ENCODE measurements at regions not wholly inside any gene's neighbourhood (a gene's known extent, or its start where the extent isn't known, plus 50 kb on each side); places are given as distances from the start of the nearest gene placed in this dataset.

DNA sequence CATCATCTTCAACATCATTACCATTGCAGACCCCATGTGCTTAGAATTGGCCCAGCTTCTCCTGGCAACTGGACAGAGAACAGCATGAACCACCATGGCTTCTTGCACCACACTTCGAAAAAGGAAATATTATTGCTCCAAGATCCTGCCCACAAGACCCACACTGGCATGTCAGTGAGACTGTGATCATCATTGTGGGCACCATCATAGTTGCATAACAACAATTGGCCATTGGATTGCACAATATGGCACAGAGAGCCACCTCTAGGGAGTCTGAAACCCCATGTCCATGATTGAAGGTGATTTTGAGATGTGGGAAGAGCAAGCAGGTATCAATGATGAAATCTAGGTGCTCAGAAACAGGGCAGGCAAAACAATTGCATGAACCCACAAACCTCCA, 918.9 kb downstream of the GRID1 start:
- no peaks in the 10 kb centered on the region for H3K9me3 ChIP-seq (ENCODE audit: control insufficient read depth, insufficient read depth, low read depth, low read length)
- H3K36me3 ChIP-seq (ENCODE audit: control insufficient read depth, insufficient read depth, low read length), result no peaks in the 10 kb centered on the region
- H3K27ac ChIP-seq (ENCODE audit: low read depth, low read length), result no peak overlapping the region
- H3K4me3 ChIP-seq (ENCODE audit: low read depth, low read length), result no peak overlapping the region
- H3K4me1 ChIP-seq (ENCODE audit: control insufficient read depth, insufficient read depth, low read length), result no peaks in the 10 kb centered on the region
- no peaks in the 10 kb centered on the region for H3K27me3 ChIP-seq (ENCODE audit: control insufficient read depth, insufficient read depth, low read length)
- H3K9ac ChIP-seq (ENCODE audit: low read length), result no peak overlapping the region

DNA sequence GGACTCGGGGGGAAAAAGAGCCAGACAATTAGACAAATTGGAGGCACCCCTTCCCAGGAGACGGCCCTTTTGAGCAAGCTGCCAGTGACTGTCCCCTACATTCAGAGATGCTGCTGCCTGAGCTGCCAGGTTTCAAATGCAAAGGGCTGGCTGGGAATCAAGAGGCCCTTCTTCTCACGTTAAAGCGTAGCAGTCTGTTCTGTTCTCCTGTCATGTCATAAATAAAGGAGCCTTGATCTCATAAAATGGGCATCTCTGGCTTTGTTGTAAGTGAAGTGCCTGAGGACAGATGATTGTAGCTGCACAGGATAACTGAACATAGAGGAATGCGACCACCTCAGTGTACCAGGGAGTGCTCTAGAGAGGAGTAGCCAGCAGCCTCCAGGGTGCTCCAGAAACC, 917.9 kb downstream of the GRID1 start:
- Histone ChIP-seq H3K27ac (ENCODE audit: low read depth, low read length) (no peak overlapping the region), H3K36me3 (ENCODE audit: control insufficient read depth, insufficient read depth, low read length) (no peaks in the 10 kb centered on the region), H3K9me3 (ENCODE audit: control insufficient read depth, insufficient read depth, low read depth, low read length) (no peaks in the 10 kb centered on the region), H3K9ac (ENCODE audit: low read length) (no peak overlapping the region), H3K27me3 (ENCODE audit: control insufficient read depth, insufficient read depth, low read length) (no peaks in the 10 kb centered on the region), H3K4me1 (ENCODE audit: control insufficient read depth, insufficient read depth, low read length) (no peaks in the 10 kb centered on the region), H3K4me3 (ENCODE audit: low read depth, low read length) (no peak overlapping the region)

DNA sequence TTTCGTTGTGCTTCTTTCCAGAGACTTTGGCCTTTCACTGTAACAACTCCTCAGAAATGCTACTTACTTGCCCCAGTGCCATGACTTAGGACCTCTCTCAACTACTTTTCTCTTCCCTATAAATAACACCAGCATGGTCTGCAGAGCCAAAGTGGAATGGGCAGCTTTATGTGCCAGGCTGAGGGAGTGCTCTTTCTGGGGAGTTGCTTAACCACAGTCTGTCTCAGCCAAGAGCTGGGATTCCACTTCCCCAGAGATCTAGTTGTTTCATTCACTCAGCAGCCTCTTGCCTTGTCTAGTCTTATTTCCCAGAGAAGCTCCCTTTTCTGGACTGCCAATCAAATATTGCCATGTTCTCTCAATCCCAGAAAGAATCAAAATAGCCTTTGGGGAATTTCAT, 912.2 kb downstream of the GRID1 start:
- peaks cover 3% of the 10 kb centered on the region; the same call in 1 of the 2 replicates for H3K27me3 ChIP-seq (ENCODE audit: control insufficient read depth, insufficient read depth, low read length)
- no peak overlapping the region for H3K4me3 ChIP-seq (ENCODE audit: low read depth, low read length)
- H3K9ac ChIP-seq (ENCODE audit: low read length), result no peak overlapping the region
- H3K27ac ChIP-seq (ENCODE audit: low read depth, low read length), result no peak overlapping the region
- H3K9me3 ChIP-seq (ENCODE audit: control insufficient read depth, insufficient read depth, low read depth, low read length), result no peaks in the 10 kb centered on the region
- H3K36me3 ChIP-seq (ENCODE audit: control insufficient read depth, insufficient read depth, low read length), result no peaks in the 10 kb centered on the region
- no peaks in the 10 kb centered on the region for H3K4me1 ChIP-seq (ENCODE audit: control insufficient read depth, insufficient read depth, low read length)

DNA sequence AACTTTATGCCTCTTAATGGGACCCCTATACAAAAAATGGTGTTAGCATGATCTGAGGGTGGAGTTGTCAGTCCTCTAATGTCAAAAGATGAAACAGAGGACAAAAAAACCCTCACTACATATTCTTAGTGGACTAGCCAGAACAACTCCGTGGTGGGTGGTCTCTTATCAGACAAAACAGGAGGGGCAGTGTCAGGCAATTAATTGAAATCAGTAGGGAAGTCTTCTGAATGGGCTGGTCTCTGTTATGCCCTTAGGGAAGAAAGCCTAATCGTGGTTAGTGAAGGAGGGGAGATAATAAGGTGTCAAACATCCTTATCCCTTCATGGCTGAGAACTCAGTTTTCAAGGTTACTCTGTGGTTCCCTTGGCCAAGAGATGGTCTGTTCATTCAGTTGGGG, 909.4 kb downstream of the GRID1 start:
- Histone ChIP-seq H3K27ac (ENCODE audit: low read depth, low read length) (no peak overlapping the region), H3K9ac (ENCODE audit: low read length) (no peak overlapping the region), H3K4me1 (ENCODE audit: control insufficient read depth, insufficient read depth, low read length) (no peaks in the 10 kb centered on the region), H3K4me3 (ENCODE audit: low read depth, low read length) (no peak overlapping the region), H3K36me3 (ENCODE audit: control insufficient read depth, insufficient read depth, low read length) (no peaks in the 10 kb centered on the region), H3K9me3 (ENCODE audit: control insufficient read depth, insufficient read depth, low read depth, low read length) (no peaks in the 10 kb centered on the region), H3K27me3 (ENCODE audit: control insufficient read depth, insufficient read depth, low read length) (peaks cover 3% of the 10 kb centered on the region; the same call in 1 of the 2 replicates)

DNA sequence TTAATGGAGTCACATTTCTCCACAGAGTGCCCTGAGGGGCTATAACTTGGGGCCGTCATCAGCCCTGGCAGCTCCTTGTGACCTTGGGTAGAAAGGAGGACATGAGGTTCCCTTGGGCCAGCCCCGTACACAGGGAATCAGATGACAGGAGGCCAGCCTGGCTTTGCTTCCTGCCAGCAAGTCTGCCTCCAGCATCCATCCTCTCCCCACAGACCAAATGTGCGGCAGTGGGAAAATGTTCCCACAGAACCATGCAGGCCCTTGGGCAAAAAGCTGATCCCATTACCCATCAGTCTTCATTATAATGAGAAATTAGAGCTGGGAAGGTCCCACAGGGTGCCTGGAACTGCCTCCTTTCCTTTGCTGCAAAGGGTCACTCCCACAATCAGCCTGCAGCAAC, 908.3 kb downstream of the GRID1 start:
- no peaks in the 10 kb centered on the region for H3K4me1 ChIP-seq (ENCODE audit: control insufficient read depth, insufficient read depth, low read length)
- no peaks in the 10 kb centered on the region for H3K9me3 ChIP-seq (ENCODE audit: control insufficient read depth, insufficient read depth, low read depth, low read length)
- H3K27ac ChIP-seq (ENCODE audit: low read depth, low read length), result no peak overlapping the region
- no peak overlapping the region for H3K4me3 ChIP-seq (ENCODE audit: low read depth, low read length)
- no peak overlapping the region for H3K9ac ChIP-seq (ENCODE audit: low read length)
- H3K27me3 ChIP-seq (ENCODE audit: control insufficient read depth, insufficient read depth, low read length), result peaks cover 3% of the 10 kb centered on the region; the same call in 1 of the 2 replicates
- H3K36me3 ChIP-seq (ENCODE audit: control insufficient read depth, insufficient read depth, low read length), result no peaks in the 10 kb centered on the region

DNA sequence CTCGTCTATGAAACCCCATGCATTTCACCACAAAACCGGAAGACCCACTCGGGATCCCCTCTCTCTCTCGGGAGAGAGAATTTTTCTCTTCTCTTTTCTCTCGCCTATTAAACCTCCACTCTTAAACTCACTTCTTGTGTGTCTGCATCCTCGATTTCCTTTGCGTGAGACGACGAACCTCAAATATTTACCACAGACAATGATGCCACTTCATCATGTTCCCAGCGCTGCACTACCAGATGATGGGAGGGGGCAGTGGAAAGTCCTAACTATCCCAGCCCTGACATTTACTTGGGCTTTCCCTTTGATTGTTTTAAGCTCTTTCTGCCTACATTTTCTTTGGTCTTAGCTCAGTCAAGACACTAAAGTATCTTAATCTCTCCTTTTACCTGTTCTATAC, 906.7 kb downstream of the GRID1 start:
- Histone ChIP-seq H3K4me3 (ENCODE audit: low read depth, low read length) (no peak overlapping the region), H3K9me3 (ENCODE audit: control insufficient read depth, insufficient read depth, low read depth, low read length) (no peaks in the 10 kb centered on the region), H3K36me3 (ENCODE audit: control insufficient read depth, insufficient read depth, low read length) (no peaks in the 10 kb centered on the region)

DNA sequence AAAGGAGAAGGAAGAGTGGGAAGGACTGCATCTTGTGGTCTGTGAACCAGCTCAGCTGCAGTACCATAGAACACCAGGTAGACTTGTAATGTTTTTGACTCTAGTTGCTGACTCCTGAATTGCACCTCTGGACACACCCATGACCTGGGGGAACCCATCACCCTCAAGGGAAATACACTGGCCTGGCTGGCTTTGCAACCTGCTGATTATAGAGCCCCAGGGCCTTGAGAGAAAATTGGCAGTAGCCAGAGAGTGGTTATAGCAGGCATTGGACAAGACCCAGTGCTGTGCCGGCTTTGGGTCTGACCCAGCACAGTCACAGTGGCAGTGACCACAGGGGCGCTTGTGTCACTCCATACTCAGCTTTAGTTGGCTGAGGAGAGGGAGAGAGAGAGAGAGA, 902.3 kb downstream of the GRID1 start:
- no peaks in the 10 kb centered on the region for H3K36me3 ChIP-seq (ENCODE audit: control insufficient read depth, insufficient read depth, low read length)
- H3K27me3 ChIP-seq (ENCODE audit: control insufficient read depth, insufficient read depth, low read length), result no peaks in the 10 kb centered on the region
- H3K9ac ChIP-seq (ENCODE audit: low read length), result no peak overlapping the region
- H3K27ac ChIP-seq (ENCODE audit: low read depth, low read length), result no peak overlapping the region
- no peak overlapping the region for H3K4me3 ChIP-seq (ENCODE audit: low read depth, low read length)
- H3K4me1 ChIP-seq (ENCODE audit: control insufficient read depth, insufficient read depth, low read length), result no peaks in the 10 kb centered on the region
- H3K9me3 ChIP-seq (ENCODE audit: control insufficient read depth, insufficient read depth, low read depth, low read length), result no peaks in the 10 kb centered on the region

More for the DNA sequence above, 906.7 kb downstream of the GRID1 start:
- Histone ChIP-seq H3K27ac (ENCODE audit: low read depth, low read length) (no peak overlapping the region), H3K9ac (ENCODE audit: low read length) (no peak overlapping the region), H3K27me3 (ENCODE audit: control insufficient read depth, insufficient read depth, low read length) (peaks cover 3% of the 10 kb centered on the region; the same call in 1 of the 2 replicates), H3K4me1 (ENCODE audit: control insufficient read depth, insufficient read depth, low read length) (no peaks in the 10 kb centered on the region)

DNA sequence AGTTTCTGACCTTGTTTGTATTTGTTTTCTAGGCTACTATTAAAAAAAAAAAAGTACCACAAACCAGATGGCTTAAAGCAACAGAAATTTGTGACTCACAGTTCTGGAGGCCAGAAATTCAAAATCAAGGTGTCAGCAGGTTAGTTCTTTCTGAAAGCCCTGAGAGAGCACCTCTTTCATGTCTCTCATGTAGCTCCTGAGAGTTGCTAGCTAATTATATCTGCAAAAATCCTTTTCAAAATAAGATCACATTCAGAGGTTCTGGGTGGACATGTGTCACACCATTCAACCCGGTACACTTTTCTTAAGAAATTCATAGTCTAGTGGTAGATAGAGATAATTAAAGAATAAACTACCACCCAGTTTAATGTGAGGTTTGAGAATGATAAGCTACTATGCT, 888.6 kb downstream of the GRID1 start:
- no peaks in the 10 kb centered on the region for H3K36me3 ChIP-seq (ENCODE audit: control insufficient read depth, insufficient read depth, low read length)
- H3K4me3 ChIP-seq (ENCODE audit: low read depth, low read length), result no peak overlapping the region
- H3K27me3 ChIP-seq (ENCODE audit: control insufficient read depth, insufficient read depth, low read length), result no peaks in the 10 kb centered on the region
- no peaks in the 10 kb centered on the region for H3K4me1 ChIP-seq (ENCODE audit: control insufficient read depth, insufficient read depth, low read length)
- no peak overlapping the region for H3K9ac ChIP-seq (ENCODE audit: low read length)
- no peak overlapping the region for H3K27ac ChIP-seq (ENCODE audit: low read depth, low read length)
- no peaks in the 10 kb centered on the region for H3K9me3 ChIP-seq (ENCODE audit: control insufficient read depth, insufficient read depth, low read depth, low read length)

DNA sequence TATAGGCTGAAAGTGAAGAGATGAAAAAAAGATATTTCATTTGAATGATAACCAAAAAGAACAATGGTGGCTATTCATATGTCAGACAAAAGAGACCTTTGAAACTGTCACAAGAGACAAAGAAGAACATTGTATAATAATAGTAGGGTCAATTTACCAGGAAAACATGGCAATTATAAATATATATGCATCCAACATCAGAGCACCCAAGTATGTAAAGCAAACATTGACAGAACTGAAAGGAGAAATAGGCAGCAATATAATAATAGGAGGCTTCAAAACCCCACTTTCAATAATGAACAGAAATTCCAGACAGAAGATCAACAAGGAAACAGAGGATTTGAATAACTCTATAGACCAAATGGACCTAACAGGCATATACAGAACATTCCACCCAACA, 876.2 kb downstream of the GRID1 start:
- Histone ChIP-seq H3K9me3 (ENCODE audit: control insufficient read depth, insufficient read depth, low read depth, low read length) (no peaks in the 10 kb centered on the region), H3K9ac (ENCODE audit: low read length) (no peak overlapping the region), H3K27me3 (ENCODE audit: control insufficient read depth, insufficient read depth, low read length) (peaks cover 35% of the 10 kb centered on the region), H3K4me3 (ENCODE audit: low read depth, low read length) (no peak overlapping the region), H3K27ac (ENCODE audit: low read depth, low read length) (no peak overlapping the region), H3K4me1 (ENCODE audit: control insufficient read depth, insufficient read depth, low read length) (peaks cover 17% of the 10 kb centered on the region), H3K36me3 (ENCODE audit: control insufficient read depth, insufficient read depth, low read length) (no peaks in the 10 kb centered on the region)

DNA sequence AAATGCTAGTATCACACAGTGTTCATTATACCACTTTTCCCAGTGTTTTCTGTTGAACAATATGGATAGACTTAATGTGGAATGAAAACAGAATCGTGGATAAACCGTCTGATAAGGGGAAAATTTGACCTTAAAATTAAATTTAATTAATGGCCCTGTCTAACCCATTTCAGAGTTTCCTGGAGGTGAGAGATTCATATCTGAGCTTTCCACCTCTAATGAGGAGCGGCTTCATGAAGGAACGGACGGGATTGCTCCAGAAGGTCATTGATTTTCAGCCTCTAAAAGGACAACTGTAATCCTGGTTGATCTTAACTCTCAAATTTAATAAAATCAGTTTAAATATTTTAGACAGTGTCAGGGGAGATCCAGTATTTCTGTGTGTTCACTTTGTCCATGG, 874.9 kb downstream of the GRID1 start:
- H3K36me3 ChIP-seq (ENCODE audit: control insufficient read depth, insufficient read depth, low read length), result no peaks in the 10 kb centered on the region
- peaks cover 17% of the 10 kb centered on the region for H3K4me1 ChIP-seq (ENCODE audit: control insufficient read depth, insufficient read depth, low read length)
- no peak overlapping the region for H3K4me3 ChIP-seq (ENCODE audit: low read depth, low read length)
- H3K9ac ChIP-seq (ENCODE audit: low read length), result no peak overlapping the region
- H3K27me3 ChIP-seq (ENCODE audit: control insufficient read depth, insufficient read depth, low read length), result peaks cover 35% of the 10 kb centered on the region
- no peak overlapping the region for H3K27ac ChIP-seq (ENCODE audit: low read depth, low read length)
- H3K9me3 ChIP-seq (ENCODE audit: control insufficient read depth, insufficient read depth, low read depth, low read length), result no peaks in the 10 kb centered on the region

DNA sequence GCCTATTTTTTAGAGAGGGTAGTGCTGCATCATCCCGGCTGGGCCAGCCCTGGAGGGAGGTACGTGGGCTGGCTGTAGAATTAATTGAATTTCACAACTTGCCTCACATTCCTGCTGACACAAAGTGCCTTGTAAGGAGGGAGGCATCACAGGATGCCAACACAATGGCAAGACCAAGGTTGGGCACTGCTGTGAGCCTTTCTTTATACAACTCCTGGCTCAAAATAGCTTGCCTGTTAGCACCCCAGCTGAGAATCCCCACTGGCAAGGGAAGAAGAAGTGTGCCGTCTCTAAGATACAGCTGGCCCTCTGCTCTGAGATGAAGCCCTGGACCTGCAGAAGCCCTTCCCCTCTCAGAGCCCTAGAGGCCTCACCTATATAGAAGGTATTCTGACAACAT, 873.9 kb downstream of the GRID1 start:
- Histone ChIP-seq H3K9ac (ENCODE audit: low read length) (no peak overlapping the region), H3K9me3 (ENCODE audit: control insufficient read depth, insufficient read depth, low read depth, low read length) (no peaks in the 10 kb centered on the region), H3K27me3 (ENCODE audit: control insufficient read depth, insufficient read depth, low read length) (peaks cover 35% of the 10 kb centered on the region), H3K36me3 (ENCODE audit: control insufficient read depth, insufficient read depth, low read length) (no peaks in the 10 kb centered on the region), H3K4me3 (ENCODE audit: low read depth, low read length) (no peak overlapping the region), H3K27ac (ENCODE audit: low read depth, low read length) (no peak overlapping the region), H3K4me1 (ENCODE audit: control insufficient read depth, insufficient read depth, low read length) (peaks cover 17% of the 10 kb centered on the region)

DNA sequence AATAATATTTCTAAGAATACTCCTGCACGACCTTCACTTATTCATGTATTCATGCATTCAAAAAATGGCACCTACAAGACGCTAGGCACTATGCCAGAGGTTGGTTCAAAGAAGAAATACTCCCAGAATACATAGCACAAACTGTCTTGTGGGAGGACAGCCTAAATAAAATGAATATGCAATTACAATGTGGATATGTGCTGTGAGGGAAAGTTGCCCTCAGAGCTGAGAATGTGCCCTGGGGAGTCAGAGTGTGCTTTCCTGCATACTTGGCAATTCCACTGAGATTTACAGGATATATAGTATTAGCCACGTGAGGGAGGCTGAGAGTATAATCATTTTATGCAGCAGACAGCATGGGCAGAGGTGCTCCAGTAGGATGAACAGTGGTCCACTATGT, 872.9 kb downstream of the GRID1 start:
- H3K27me3 ChIP-seq (ENCODE audit: control insufficient read depth, insufficient read depth, low read length), result peaks cover 35% of the 10 kb centered on the region
- H3K4me3 ChIP-seq (ENCODE audit: low read depth, low read length), result no peak overlapping the region
- no peak overlapping the region for H3K27ac ChIP-seq (ENCODE audit: low read depth, low read length)
- no peaks in the 10 kb centered on the region for H3K36me3 ChIP-seq (ENCODE audit: control insufficient read depth, insufficient read depth, low read length)
- peaks cover 17% of the 10 kb centered on the region for H3K4me1 ChIP-seq (ENCODE audit: control insufficient read depth, insufficient read depth, low read length)
- no peaks in the 10 kb centered on the region for H3K9me3 ChIP-seq (ENCODE audit: control insufficient read depth, insufficient read depth, low read depth, low read length)
- H3K9ac ChIP-seq (ENCODE audit: low read length), result no peak overlapping the region

All from HUES6 (cell line).